Stomach (tissue), 8 donors: ENCODE measurements at regions not wholly inside any gene's neighbourhood (a gene's known extent, or its start where the extent isn't known, plus 50 kb on each side); places are given as distances from the start of the nearest gene placed in this dataset.
"Not testable (repeated sequence)": the region's sequence is repeated elsewhere in the genome, so short reads cannot be mapped to it uniquely, and the experiment has no call there.

Source experiments
- DNase-seq, 2 donors: peaks; one replicate each; pipeline versions ENCODE4 v3.0.0 to v3.0.0-alpha.2; 2013 to 2019
- H3K27ac ChIP-seq, 5 donors: fragments of 200-600 bp in 4 of 5; sonication (generic) in 4 of 5; one replicate each; pipeline ENCODE4 v1.5.1; 2013 to 2019; ENCODE audit warnings: mild to moderate bottlenecking in 1 of 5, moderate library complexity in 1 of 5
- H3K27me3 ChIP-seq, 3 donors: fragments of 200-600 bp; sonication (generic); one replicate each; pipeline ENCODE4 v1.5.1; 2017 to 2019; ENCODE audit warnings: mixed run types in 1 of 3
- H3K36me3 ChIP-seq, 4 donors: fragments of 200-600 bp; sonication (generic); 1 replicate in 3 of 4; 2 replicates in 1 of 4; pipeline ENCODE4 v1.5.1; 2016 to 2019
- H3K4me1 ChIP-seq, 4 donors: fragments of 200-600 bp; sonication (generic); one replicate each; pipeline ENCODE4 v1.5.1; 2016 to 2019
- H3K4me3 ChIP-seq, 4 donors: fragments of 200-600 bp; sonication (generic) in 3 of 4; one replicate each; pipeline ENCODE4 v1.5.1; 2016 to 2019; ENCODE audit warnings: mild to moderate bottlenecking in 1 of 4
- H3K9me3 ChIP-seq, 4 donors: fragments of 200-600 bp; sonication (generic); one replicate each; pipeline ENCODE4 v1.5.1; 2016 to 2019
- EP300 ChIP-seq: sonication (generic); formaldehyde crosslinking; IDR thresholded peaks from one replicate; pipeline ENCODE4 v1.6.1; 2017; ENCODE audit warnings: antibody characterized with exemption
- POLR2A ChIP-seq, 4 donors: fragments of 450-650 bp; IDR thresholded peaks; one replicate each; pipeline ENCODE4 v1.6.1; 2016; ENCODE audit warnings: antibody characterized with exemption in 4 of 4, control low read depth in 2 of 4, mild to moderate bottlenecking in 1 of 4, moderate library complexity in 1 of 4
- POLR2AphosphoS5 ChIP-seq, 3 donors: sonication (generic); formaldehyde crosslinking; IDR thresholded peaks; one replicate each; pipeline ENCODE4 v1.6.1; 2016; ENCODE audit warnings: antibody characterized with exemption in 3 of 3
- WGBS, 5 donors: extraction: QIAGEN DNeasy Blood & Tissue Kit in 3 of 5; methylation state at CpG; one replicate each; pipeline versions ENCODE4 v1.1.5 to v1.1.7; 2013 to 2018; 5-methylcytosine and 5-hydroxymethylcytosine counted together
- intact Hi-C: fragments of 100-400 bp; cut with DNase I; formaldehyde crosslinking; loops from one replicate; pipeline ENCODE4 v1.15.1; 2023; ENCODE audit warnings: low total_unique reads
- TF ChIP-seq, protein P1 (sequence below), 7 experiments: fragments of 450-650 bp in 4 of 7; fragments of 200-600 bp in 3 of 7; sonication (generic) in 3 of 7; IDR thresholded peaks; one replicate each; pipeline ENCODE4 v1.5.1; 2016 to 2019; ENCODE audit warnings: antibody characterized with exemption in 7 of 7, control low read depth in 2 of 7, mild to moderate bottlenecking in 1 of 7
- donor health status: healthy with polysubstance abuse.
- donor health status: Bipolar disorder and iron deficiency.
- donor health status: healthy.

GRCh38 chr6:126891158-126891557 is 227.3 kb upstream of the RSPO3 start:
- H3K27ac ChIP-seq, result no peak overlapping the region
- H3K36me3 ChIP-seq, result no peaks in the 10 kb centered on the region
- H3K4me3 ChIP-seq, result no peak overlapping the region
- DNase-seq, result no peak
- H3K4me1 ChIP-seq, result no peaks in the 10 kb centered on the region
- H3K9me3 ChIP-seq, result no peaks in the 10 kb centered on the region
- TF ChIP-seq, protein P1, sequence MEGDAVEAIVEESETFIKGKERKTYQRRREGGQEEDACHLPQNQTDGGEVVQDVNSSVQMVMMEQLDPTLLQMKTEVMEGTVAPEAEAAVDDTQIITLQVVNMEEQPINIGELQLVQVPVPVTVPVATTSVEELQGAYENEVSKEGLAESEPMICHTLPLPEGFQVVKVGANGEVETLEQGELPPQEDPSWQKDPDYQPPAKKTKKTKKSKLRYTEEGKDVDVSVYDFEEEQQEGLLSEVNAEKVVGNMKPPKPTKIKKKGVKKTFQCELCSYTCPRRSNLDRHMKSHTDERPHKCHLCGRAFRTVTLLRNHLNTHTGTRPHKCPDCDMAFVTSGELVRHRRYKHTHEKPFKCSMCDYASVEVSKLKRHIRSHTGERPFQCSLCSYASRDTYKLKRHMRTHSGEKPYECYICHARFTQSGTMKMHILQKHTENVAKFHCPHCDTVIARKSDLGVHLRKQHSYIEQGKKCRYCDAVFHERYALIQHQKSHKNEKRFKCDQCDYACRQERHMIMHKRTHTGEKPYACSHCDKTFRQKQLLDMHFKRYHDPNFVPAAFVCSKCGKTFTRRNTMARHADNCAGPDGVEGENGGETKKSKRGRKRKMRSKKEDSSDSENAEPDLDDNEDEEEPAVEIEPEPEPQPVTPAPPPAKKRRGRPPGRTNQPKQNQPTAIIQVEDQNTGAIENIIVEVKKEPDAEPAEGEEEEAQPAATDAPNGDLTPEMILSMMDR (IDR thresholded peaks at IDR 0.05), result no peak
- TF ChIP-seq POLR2A (IDR thresholded peaks at IDR 0.05) (no peak), POLR2AphosphoS5 (IDR thresholded peaks at IDR 0.05) (no peak), EP300 (no peak)
- no peaks in the 10 kb centered on the region for H3K27me3 ChIP-seq
- intact Hi-C loops, result no loop called here
- WGBS, 5 donors, result 58 to 73% (median 65%) methylated on average over 1 of the region's 1 CpG

- H3K4me3 ChIP-seq, H3K4me1 ChIP-seq, intact Hi-C loops, H3K36me3 ChIP-seq, H3K27me3 ChIP-seq, H3K27ac ChIP-seq, H3K9me3 ChIP-seq, DNase-seq: not testable (repeated sequence)
- 70 to 93% (median 79%) methylated on average over 5 of the region's 5 CpGs for WGBS, 5 donors
Measured at GRCh38 chr6:126892869-126893268, 225.6 kb upstream of the RSPO3 start.

DNA sequence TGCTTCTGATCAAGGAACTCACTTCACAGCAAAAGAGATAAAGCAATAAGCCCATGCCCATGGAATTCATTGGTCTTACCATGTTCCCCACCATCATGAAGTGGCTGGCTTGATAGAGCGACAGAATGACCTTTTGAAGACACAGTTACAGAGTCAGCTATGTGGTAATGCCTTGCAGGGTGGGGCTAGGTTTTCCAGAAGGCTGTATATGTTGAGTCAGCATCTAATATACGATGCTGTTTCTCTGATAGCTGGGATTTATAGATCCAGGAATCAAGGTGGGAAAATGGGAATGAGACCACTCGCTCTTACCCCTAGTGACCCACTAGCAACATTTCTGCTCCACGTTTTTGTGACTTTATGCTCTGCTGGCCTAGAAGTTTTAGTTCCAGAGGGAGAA is 220.7 kb upstream of the RSPO3 start:
- Histone ChIP-seq H3K27ac (no peak overlapping the region), H3K36me3 (no peaks in the 10 kb centered on the region), H3K4me1 (no peaks in the 10 kb centered on the region), H3K4me3 (no peak overlapping the region), H3K27me3 (no peaks in the 10 kb centered on the region), H3K9me3 (no peaks in the 10 kb centered on the region)
- no peak for DNase-seq
- TF ChIP-seq POLR2AphosphoS5 (IDR thresholded peaks at IDR 0.05) (no peak), EP300 (no peak), POLR2A (IDR thresholded peaks at IDR 0.05) (no peak)
- TF ChIP-seq, protein P1 (IDR thresholded peaks at IDR 0.05), result no peak
- WGBS, 5 donors, result 70 to 83% (median 80%) methylated on average over 4 of the region's 4 CpGs
- intact Hi-C loops, result no loop called here

DNA sequence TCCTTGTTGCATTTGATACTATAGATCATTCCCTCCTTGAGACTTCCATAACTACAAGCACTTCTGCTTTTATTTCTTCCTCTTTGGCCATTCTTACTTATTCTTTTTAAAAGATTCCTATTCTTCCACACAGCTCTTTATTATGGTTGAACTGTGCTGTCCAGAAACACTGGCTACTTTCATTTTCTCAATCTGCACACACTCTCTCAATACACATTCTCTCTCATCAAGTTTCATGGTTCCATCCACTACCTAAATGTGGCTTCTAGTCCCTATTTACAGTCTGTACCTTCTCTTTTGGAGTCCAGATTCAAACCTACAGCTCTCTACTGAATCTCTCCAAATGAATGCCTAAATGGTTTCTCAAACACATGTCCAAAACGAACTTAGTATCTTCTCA is 214.3 kb upstream of the RSPO3 start:
- intact Hi-C loops, result no loop called here
- WGBS, 5 donors, result 59 to 91% (median 75%) methylated on average over 1 of the region's 1 CpG
- Histone ChIP-seq H3K4me1 (no peaks in the 10 kb centered on the region), H3K4me3 (no peak overlapping the region), H3K36me3 (no peaks in the 10 kb centered on the region), H3K9me3 (no peaks in the 10 kb centered on the region), H3K27me3 (no peaks in the 10 kb centered on the region), H3K27ac (no peak overlapping the region)
- TF ChIP-seq POLR2AphosphoS5 (IDR thresholded peaks at IDR 0.05) (no peak), POLR2A (IDR thresholded peaks at IDR 0.05) (no peak), EP300 (no peak)
- TF ChIP-seq, protein P1 (IDR thresholded peaks at IDR 0.05), result no peak
- no peak for DNase-seq

DNA sequence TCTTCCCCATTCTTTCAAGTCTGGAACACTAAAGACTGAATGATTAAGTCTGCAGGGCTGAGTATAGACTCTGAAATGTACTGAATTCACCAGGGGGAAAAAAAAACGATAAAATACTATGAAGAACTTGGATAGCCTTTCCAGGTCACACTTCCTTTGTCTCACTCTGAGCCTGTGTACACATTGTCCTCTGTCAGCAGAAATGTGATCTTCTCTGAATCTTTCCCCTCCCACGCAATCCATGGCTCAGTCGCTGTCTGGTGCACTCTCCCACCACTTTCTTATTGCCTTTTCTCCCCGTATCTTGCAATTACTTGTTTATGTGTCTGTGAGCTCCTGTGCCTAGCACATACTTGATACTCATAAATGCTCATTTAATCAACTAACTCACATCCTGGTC is 212.6 kb upstream of the RSPO3 start:
- H3K9me3 ChIP-seq, result no peaks in the 10 kb centered on the region
- intact Hi-C loops, result no loop called here
- H3K4me3 ChIP-seq, result no peak overlapping the region
- WGBS, 5 donors, result 49 to 68% (median 54%) methylated on average over 4 of the region's 4 CpGs
- no peaks in the 10 kb centered on the region for H3K27me3 ChIP-seq
- no peak for TF ChIP-seq POLR2A (IDR thresholded peaks at IDR 0.05)
- TF ChIP-seq, protein P1 (IDR thresholded peaks at IDR 0.05), result no peak
- no peak for TF ChIP-seq POLR2AphosphoS5 (IDR thresholded peaks at IDR 0.05)
- no peak for TF ChIP-seq EP300
- DNase-seq, result no peak
- no peaks in the 10 kb centered on the region for H3K36me3 ChIP-seq
- H3K27ac ChIP-seq, result no peak overlapping the region
- H3K4me1 ChIP-seq, result no peaks in the 10 kb centered on the region
